Activated CD8-positive, alpha-beta T cell treated with anti-CD3 and anti-CD28 coated beads, Interleukin-2, amount 10 ng/mL, durations not matched to agents 7 days and 5 days (primary cell): ENCODE measurements at regions not wholly inside any gene's neighbourhood (a gene's known extent, or its start where the extent isn't known, plus 50 kb on each side); places are given as distances from the start of the nearest gene placed in this dataset.

Source experiments
- ATAC-seq: fragments of 150-1000 bp; cut with Tn5 transposase; one replicate; pipeline ENCODE4 v1.10.0; 2021; ENCODE audit warnings: moderate library complexity
- CTCF ChIA-PET: fragments of 350-600 bp; sonication (Branson Sonifier 250); formaldehyde crosslinking; loops from one replicate; lab custom pipeline; 2021; ENCODE audit warnings: antibody characterized with exemption; lab: Charles Lee
- POLR2A ChIA-PET: fragments of 350-600 bp; sonication (Branson Sonifier 250); formaldehyde crosslinking; loops from one replicate; lab custom pipeline; 2021; ENCODE audit warnings: antibody characterized with exemption; lab: Charles Lee
- DNase-seq: peaks from one replicate; pipeline ENCODE4 v3.0.0-alpha.2; 2020
- H3K27ac Mint-ChIP-seq: one replicate; pipeline ENCODE4 v1.8.0; 2021; ENCODE audit warnings: mild to moderate bottlenecking, mixed read lengths
- H3K27me3 Mint-ChIP-seq: one replicate; pipeline ENCODE4 v1.8.0; 2021; ENCODE audit warnings: low read depth, mixed read lengths
- H3K36me3 Mint-ChIP-seq: one replicate; pipeline ENCODE4 v1.8.0; 2021; ENCODE audit warnings: low read depth, mixed read lengths
- H3K4me1 Mint-ChIP-seq: one replicate; pipeline ENCODE4 v1.8.0; 2021; ENCODE audit warnings: low read depth, mixed read lengths
- H3K4me3 Mint-ChIP-seq: one replicate; pipeline ENCODE4 v1.8.0; 2021; ENCODE audit warnings: mild to moderate bottlenecking, mixed read lengths
- H3K9me3 Mint-ChIP-seq: one replicate; pipeline ENCODE4 v1.8.0; 2022; ENCODE audit warnings: mixed read lengths; ENCODE audit not compliant: insufficient read depth

DNA sequence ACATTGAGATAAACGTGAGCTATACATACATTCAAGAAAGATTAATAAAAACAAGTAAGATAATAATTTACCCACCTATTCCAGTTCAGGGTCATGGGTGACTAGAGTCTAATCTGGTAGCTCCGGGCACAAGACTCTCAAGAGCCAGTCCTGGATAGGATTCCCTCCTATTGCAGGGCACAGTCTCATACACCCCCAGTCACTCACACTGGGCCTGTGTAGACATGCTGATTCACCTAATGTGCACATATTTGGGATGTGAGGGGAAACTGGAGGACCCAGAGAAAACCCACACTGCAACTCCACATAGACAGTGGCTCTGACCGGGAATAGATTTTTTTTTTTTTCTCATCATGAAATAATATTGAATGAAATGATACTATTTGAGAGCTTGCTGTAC, 81.5 kb upstream of the THUMPD2 start:
- H3K27ac Mint-ChIP-seq = no peak overlapping the region
- POLR2A ChIA-PET = no interaction called here
- H3K9me3 Mint-ChIP-seq = no peaks in the 10 kb centered on the region
- no peak overlapping the region for H3K4me3 Mint-ChIP-seq
- ATAC-seq (no peak), DNase-seq (no peak)
- H3K27me3 Mint-ChIP-seq = peaks cover under 1% of the 10 kb centered on the region
- H3K4me1 Mint-ChIP-seq = no peaks in the 10 kb centered on the region
- no peaks in the 10 kb centered on the region for H3K36me3 Mint-ChIP-seq
- CTCF ChIA-PET = no interaction called here

DNA sequence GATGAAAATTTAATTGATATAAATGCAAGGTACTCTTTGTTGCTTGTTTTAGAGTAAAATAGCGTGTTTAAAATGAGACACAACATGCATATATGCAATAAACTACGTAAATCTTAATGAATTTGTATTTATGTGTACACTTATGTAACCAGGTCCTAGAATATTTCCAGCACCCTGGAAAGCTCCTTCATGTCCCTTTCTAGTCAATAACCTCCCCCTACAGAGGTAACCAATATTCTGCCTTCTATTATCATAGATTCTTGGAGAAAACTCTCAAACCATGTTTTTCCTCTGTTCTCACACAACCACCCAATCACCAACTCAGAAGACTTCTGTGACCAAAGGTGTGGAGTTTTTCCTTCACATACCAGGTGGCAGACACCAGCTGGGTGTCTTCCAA, 79.6 kb upstream of the THUMPD2 start:
- H3K36me3 Mint-ChIP-seq = no peaks in the 10 kb centered on the region
- ChIA-PET POLR2A (no interaction called here), CTCF (no interaction called here)
- H3K27ac Mint-ChIP-seq = no peak overlapping the region
- H3K27me3 Mint-ChIP-seq = peaks cover 3% of the 10 kb centered on the region
- no peak for DNase-seq
- no peak overlapping the region for H3K4me3 Mint-ChIP-seq
- H3K4me1 Mint-ChIP-seq = no peaks in the 10 kb centered on the region
- no peaks in the 10 kb centered on the region for H3K9me3 Mint-ChIP-seq
- ATAC-seq = no peak

- POLR2A ChIA-PET = no interaction called here
- H3K9me3 Mint-ChIP-seq = no peaks in the 10 kb centered on the region
- H3K27ac Mint-ChIP-seq = no peak overlapping the region
- DNase-seq = no peak
- H3K36me3 Mint-ChIP-seq = no peaks in the 10 kb centered on the region
- no peak for ATAC-seq
- no peak overlapping the region for H3K4me3 Mint-ChIP-seq
- H3K4me1 Mint-ChIP-seq = peaks cover 8% of the 10 kb centered on the region
- peaks cover 8% of the 10 kb centered on the region for H3K27me3 Mint-ChIP-seq
- CTCF ChIA-PET = interaction anchor here (0.7 kb wide), 1 partner anchor 18 kb away, joined by 3 read pairs; no protein-coding TSS in a partner anchor
Measured at GRCh38 chr2:39855856-39856255, 76.8 kb upstream of the THUMPD2 start.

DNA sequence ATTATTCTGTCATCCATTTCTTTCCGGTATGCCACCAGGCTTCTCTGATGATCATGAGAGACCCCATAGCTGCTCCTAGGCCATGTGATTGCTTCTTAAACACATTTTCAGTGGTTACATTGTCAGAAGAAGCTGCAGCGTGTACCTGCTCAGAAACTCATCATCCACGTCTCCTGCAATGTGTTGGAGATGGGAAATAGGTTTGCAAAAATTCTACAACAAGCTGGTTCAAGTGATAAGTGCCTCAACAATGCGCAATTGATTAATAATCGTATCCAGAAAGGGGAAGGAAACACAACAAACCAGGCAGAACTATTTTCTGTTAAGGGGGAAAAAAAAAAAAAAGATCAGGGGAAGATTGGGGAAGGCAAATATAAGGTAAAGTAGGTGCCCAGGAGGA, 75.7 kb upstream of the THUMPD2 start:
- POLR2A ChIA-PET = no interaction called here
- CTCF ChIA-PET = no interaction called here
- DNase-seq = no peak
- ATAC-seq = no peak
- H3K36me3 Mint-ChIP-seq = no peaks in the 10 kb centered on the region
- H3K27ac Mint-ChIP-seq = no peak overlapping the region
- H3K4me3 Mint-ChIP-seq = no peak overlapping the region
- peaks cover 12% of the 10 kb centered on the region for H3K27me3 Mint-ChIP-seq
- H3K4me1 Mint-ChIP-seq = peaks cover 8% of the 10 kb centered on the region
- no peaks in the 10 kb centered on the region for H3K9me3 Mint-ChIP-seq

DNA sequence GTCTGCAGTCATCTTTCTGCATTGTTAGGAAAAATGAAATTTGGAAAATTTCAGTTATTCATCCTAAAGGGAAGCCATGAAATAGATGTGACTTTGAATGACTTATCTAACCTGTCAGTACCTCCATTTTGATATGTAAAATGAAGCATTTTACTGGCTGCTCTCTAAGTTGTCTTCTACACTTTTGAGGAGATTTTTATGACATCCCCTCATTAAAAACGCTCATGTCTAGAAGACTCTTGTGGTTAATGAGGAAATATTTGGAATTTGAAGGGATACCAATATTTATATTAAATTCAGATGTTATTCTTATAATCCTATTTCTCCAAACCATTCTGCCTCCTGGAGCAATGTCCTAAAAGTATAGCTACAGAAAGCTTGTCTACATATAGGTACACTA, 73.8 kb upstream of the THUMPD2 start:
- no peaks in the 10 kb centered on the region for H3K9me3 Mint-ChIP-seq
- H3K27me3 Mint-ChIP-seq = peaks cover 12% of the 10 kb centered on the region
- CTCF ChIA-PET = no interaction called here
- no peaks in the 10 kb centered on the region for H3K36me3 Mint-ChIP-seq
- POLR2A ChIA-PET = no interaction called here
- no peak for DNase-seq
- no peak overlapping the region for H3K27ac Mint-ChIP-seq
- peaks cover 8% of the 10 kb centered on the region for H3K4me1 Mint-ChIP-seq
- ATAC-seq = no peak
- no peak overlapping the region for H3K4me3 Mint-ChIP-seq

DNA sequence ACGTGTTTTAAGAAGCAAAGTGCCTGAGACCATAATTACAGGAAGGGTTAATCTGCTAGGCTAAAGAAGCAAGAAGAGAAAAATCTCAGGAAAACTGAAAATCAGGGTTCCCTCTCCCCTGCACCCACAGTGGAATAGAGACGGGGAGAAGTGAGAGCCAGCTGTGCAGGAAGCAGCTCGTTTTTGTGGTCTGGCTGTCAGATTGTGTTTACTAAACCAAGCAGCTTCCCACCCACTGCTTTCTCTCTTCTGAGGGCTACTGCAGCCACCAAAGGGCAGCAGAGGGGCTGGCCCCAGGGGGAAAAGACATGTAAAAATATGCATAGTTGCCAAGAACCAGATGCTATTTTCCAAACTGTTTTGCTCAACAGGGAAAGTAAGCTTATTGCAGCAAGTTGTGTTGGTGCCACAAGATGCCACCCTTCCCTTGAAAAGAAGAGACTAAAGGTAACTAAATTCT, 72.6 kb upstream of the THUMPD2 start:
- Mint-ChIP-seq H3K4me3 (no peak overlapping the region), H3K27ac (no peak overlapping the region), H3K27me3 (peaks cover 14% of the 10 kb centered on the region), H3K4me1 (peaks cover 8% of the 10 kb centered on the region), H3K9me3 (no peaks in the 10 kb centered on the region), H3K36me3 (no peaks in the 10 kb centered on the region)
- no peak for DNase-seq
- ATAC-seq = no peak
- ChIA-PET CTCF (interaction anchor here (1.5 kb wide), 1 partner anchor 14 kb away, joined by 5 read pairs; no protein-coding TSS in a partner anchor), POLR2A (no interaction called here)

DNA sequence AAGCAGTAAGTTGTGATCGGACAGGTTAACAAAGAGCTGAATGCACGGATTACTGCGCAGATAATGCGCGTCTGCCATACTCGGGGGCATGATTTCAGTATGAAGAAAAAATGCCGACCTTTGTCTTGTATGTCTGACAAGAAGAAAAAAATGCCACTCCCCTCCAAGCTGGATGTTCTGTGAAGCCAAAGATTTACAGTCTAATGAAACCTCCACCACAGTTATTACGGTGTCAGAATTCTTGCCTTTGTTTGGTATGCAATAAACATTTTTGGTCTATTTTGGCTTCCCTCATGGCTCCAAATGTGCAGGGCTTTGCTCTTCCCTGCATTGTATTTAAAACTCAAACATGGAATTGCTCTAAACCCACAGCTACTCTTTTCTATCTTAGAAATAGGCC, 72.2 kb upstream of the THUMPD2 start:
- ATAC-seq (no peak), DNase-seq (no peak)
- CTCF ChIA-PET = interaction anchor here (1.5 kb wide), 1 partner anchor 14 kb away, joined by 5 read pairs; no protein-coding TSS in a partner anchor
- Mint-ChIP-seq H3K27ac (no peak overlapping the region), H3K36me3 (no peaks in the 10 kb centered on the region), H3K4me1 (peaks cover 8% of the 10 kb centered on the region), H3K9me3 (no peaks in the 10 kb centered on the region), H3K4me3 (no peak overlapping the region), H3K27me3 (peaks cover 14% of the 10 kb centered on the region)
- POLR2A ChIA-PET = no interaction called here

DNA sequence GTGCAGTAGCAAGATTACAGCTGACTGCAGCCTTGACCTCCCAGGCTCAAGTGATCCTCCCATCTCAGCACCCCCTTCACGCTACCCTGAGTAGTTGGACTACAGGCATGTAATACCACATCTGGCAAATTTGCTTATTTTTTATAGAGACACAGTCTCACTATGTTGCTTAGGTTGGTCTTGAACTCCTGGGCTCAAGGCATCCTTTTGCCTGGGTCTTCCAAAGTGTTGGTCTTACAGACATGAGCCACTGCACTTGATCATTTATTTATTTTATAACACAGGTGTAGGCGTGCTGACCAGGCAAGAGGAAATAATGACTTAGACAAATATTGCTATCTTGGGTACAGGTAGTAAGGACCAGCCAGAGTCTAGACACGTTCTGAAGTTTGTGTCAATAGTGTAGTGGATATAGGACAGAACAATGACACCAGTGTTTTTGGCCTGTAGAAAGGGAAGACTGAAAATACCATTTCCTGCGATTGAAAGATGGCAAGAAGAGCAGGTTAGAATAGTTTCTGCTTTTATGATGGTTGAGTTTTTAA, 71.0 kb upstream of the THUMPD2 start:
- no peak for DNase-seq
- Mint-ChIP-seq H3K4me3 (no peak overlapping the region), H3K27ac (no peak overlapping the region), H3K27me3 (peaks cover 14% of the 10 kb centered on the region), H3K36me3 (no peaks in the 10 kb centered on the region), H3K9me3 (no peaks in the 10 kb centered on the region), H3K4me1 (peaks cover 8% of the 10 kb centered on the region)
- no peak for ATAC-seq
- ChIA-PET CTCF (no interaction called here), POLR2A (no interaction called here)

DNA sequence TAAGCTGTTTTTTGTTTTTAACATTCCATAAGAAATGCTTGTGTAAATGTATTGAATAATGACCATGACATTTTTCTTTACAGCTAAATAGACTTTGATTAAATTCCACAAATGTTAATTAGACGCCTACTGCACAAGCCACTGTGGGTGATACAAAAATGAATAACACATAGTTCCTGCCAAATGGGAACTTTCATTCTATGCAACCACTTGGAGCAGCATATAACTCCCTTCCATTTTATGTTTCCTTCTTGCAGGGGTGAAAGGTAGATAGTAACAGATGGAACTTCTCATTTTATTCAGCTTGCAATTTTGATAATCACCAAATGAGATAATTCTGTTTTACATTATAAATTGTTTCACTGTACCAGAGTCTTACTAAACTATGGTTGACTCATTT, 70.0 kb upstream of the THUMPD2 start:
- Mint-ChIP-seq H3K4me1 (peaks cover 8% of the 10 kb centered on the region), H3K27me3 (peaks cover 14% of the 10 kb centered on the region), H3K9me3 (no peaks in the 10 kb centered on the region), H3K27ac (no peak overlapping the region), H3K4me3 (no peak overlapping the region), H3K36me3 (no peaks in the 10 kb centered on the region)
- DNase-seq (no peak), ATAC-seq (no peak)
- POLR2A ChIA-PET = no interaction called here
- CTCF ChIA-PET = no interaction called here

GRCh38 chr2:39845460-39846146, 66.5 kb upstream of the THUMPD2 start:
- POLR2A ChIA-PET = no interaction called here

GRCh38 chr2:39839261-39839848, 60.3 kb upstream of the THUMPD2 start:
- Mint-ChIP-seq H3K9me3 (peaks cover 4% of the 10 kb centered on the region), H3K27me3 (no peaks in the 10 kb centered on the region), H3K4me3 (no peak overlapping the region), H3K27ac (no peak overlapping the region), H3K36me3 (peaks cover 2% of the 10 kb centered on the region), H3K4me1 (peaks cover 6% of the 10 kb centered on the region)
- DNase-seq = no peak
- POLR2A ChIA-PET = no interaction called here
- no peak for ATAC-seq
- CTCF ChIA-PET = interaction anchor here (0.6 kb wide), 1 partner anchor 19 kb away, joined by 3 read pairs; no protein-coding TSS in a partner anchor

More at GRCh38 chr2:39845460-39846146, 66.5 kb upstream of the THUMPD2 start:
- ATAC-seq (no peak), DNase-seq (no peak)
- no peak overlapping the region for H3K4me3 Mint-ChIP-seq
- CTCF ChIA-PET = interaction anchor here (2.1 kb wide), 1 partner anchor 8 kb away, joined by 8 read pairs; no protein-coding TSS in a partner anchor
- H3K27me3 Mint-ChIP-seq = peaks cover 9% of the 10 kb centered on the region
- no peak overlapping the region for H3K27ac Mint-ChIP-seq
- no peaks in the 10 kb centered on the region for H3K9me3 Mint-ChIP-seq
- no peaks in the 10 kb centered on the region for H3K36me3 Mint-ChIP-seq
- no peaks in the 10 kb centered on the region for H3K4me1 Mint-ChIP-seq

DNA sequence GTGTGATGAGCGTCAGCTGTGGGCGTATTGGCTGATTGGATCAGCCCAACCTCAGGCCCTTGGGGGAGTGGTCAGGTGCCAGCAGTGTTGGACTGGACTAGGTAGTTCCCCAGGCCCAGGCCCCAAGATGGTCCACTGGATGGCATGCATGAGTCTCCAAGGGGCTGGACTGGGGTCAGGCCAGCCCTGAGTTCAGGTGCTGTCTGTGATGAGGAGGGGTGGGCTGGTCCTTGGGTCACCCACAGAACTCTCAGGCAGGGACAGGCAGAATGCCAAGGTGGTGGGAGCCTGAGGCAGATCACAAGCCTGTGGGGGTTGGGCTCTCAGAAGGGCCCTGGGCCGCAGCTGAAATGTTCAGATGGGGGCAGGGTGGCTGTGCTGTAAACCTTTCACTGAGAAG, 59.5 kb upstream of the THUMPD2 start:
- CTCF ChIA-PET = interaction anchor here (0.6 kb wide), 1 partner anchor 18 kb away, joined by 3 read pairs; no protein-coding TSS in a partner anchor
- Mint-ChIP-seq H3K4me1 (peaks cover 6% of the 10 kb centered on the region), H3K27ac (no peak overlapping the region), H3K27me3 (peaks cover 3% of the 10 kb centered on the region), H3K36me3 (peaks cover 2% of the 10 kb centered on the region), H3K4me3 (no peak overlapping the region), H3K9me3 (peaks cover 4% of the 10 kb centered on the region)
- no peak for ATAC-seq
- POLR2A ChIA-PET = no interaction called here
- DNase-seq = no peak
